ENCODE measurements at regions not wholly inside any gene's neighbourhood (a gene's known extent, or its start where the extent isn't known, plus 50 kb on each side); places are given as distances from the start of the nearest gene placed in this dataset.

DNA sequence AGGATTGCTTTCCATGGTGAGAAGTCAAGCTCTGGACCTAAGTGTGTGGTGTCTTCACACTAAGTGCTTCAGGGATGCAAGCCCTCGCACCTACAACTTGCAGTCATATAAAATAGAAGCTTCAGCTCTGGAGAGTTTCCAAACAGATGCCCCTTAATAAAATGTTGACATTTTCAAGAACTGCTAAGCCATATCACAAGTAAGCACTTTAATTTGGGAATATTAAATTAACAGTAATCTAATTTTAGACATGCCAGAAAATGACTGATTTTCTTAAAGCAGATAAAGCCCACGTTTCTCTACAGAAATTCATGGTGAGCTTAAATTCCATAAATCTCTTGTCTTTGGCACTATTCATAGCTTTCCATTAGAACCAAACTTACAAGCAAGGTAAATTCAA lies 600.1 kb upstream of the FLRT2 start (continued):
- TF ChIP-seq ZNF341 (tag by site-specific recombination; IDR thresholded peaks at IDR 0.05; ENCODE audit: low read depth) (no peak), ZNF624 (tag by site-specific recombination; IDR thresholded peaks at IDR 0.05) (no peak)

DNA sequence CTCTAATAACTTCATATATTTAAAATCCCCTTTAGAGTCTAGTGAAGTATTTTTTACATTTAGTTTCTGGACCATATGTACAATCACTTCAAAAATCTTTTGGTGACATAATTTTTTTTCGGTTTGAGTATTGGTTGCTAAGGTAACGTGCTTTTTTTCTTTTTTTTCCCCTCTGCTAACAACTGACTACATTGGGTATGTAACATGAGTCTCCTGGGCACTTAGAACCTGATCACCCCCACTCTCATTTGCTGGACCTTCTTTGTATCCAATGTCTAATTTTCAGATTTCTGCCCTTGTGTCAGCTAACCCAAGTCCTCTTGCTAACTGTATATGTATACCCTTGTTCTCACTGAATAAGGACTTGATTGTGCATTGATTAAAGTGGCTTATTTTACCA lies 592.9 kb upstream of the FLRT2 start:
- Histone ChIP-seq H3K27ac (ENCODE audit: extremely low read depth, low read depth, low read length) (no peak overlapping the region), H3K4me3 (ENCODE audit: low read depth, low read length) (no peak overlapping the region), H3K4me1 (ENCODE audit: control insufficient read depth, insufficient read depth, low read length) (no peaks in the 10 kb centered on the region), H3K36me3 (ENCODE audit: control insufficient read depth in 2 of 2, insufficient read depth in 1 of 2, low read length in 2 of 2) (no peaks in the 10 kb centered on the region), H3K9me3 (ENCODE audit: control insufficient read depth, insufficient read depth, low read depth, low read length) (no peaks in the 10 kb centered on the region)
- TF ChIP-seq MEIS1 (CRISPR knock-in tag; IDR thresholded peaks at IDR 0.05; ENCODE audit: borderline replicate concordance) (no peak), ZNF248 (tag by site-specific recombination; IDR thresholded peaks at IDR 0.05) (no peak), KLF7 (tag by site-specific recombination; IDR thresholded peaks at IDR 0.05; ENCODE audit: borderline replicate concordance) (no peak), KLF10 (tag by site-specific recombination; IDR thresholded peaks at IDR 0.05) (no peak), ZNF214 (tag by site-specific recombination; IDR thresholded peaks at IDR 0.05; ENCODE audit: borderline replicate concordance) (no peak), RBAK (tag by site-specific recombination; IDR thresholded peaks at IDR 0.05) (no peak), ZNF707 (tag by site-specific recombination; IDR thresholded peaks at IDR 0.05) (no peak), GLIS2 (tag by site-specific recombination; IDR thresholded peaks at IDR 0.05) (no peak), ZNF747 (tag by site-specific recombination; IDR thresholded peaks at IDR 0.05) (no peak), ZSCAN23 (tag by site-specific recombination; IDR thresholded peaks at IDR 0.05) (no peak), REPIN1 (tag by site-specific recombination; IDR thresholded peaks at IDR 0.05; ENCODE audit: low read depth) (no peak), ZNF677 (tag by site-specific recombination; IDR thresholded peaks at IDR 0.05) (no peak), HOXC10 (CRISPR knock-in tag; IDR thresholded peaks at IDR 0.05) (no peak)
- TF ChIP-seq, protein P1, sequence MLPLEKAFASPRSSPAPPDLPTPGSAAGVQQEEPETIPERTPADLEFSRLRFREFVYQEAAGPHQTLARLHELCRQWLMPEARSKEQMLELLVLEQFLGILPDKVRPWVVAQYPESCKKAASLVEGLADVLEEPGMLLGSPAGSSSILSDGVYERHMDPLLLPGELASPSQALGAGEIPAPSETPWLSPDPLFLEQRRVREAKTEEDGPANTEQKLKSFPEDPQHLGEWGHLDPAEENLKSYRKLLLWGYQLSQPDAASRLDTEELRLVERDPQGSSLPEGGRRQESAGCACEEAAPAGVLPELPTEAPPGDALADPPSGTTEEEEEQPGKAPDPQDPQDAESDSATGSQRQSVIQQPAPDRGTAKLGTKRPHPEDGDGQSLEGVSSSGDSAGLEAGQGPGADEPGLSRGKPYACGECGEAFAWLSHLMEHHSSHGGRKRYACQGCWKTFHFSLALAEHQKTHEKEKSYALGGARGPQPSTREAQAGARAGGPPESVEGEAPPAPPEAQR (tag by site-specific recombination; IDR thresholded peaks at IDR 0.05) = no peak
- TF ChIP-seq, protein P2, sequence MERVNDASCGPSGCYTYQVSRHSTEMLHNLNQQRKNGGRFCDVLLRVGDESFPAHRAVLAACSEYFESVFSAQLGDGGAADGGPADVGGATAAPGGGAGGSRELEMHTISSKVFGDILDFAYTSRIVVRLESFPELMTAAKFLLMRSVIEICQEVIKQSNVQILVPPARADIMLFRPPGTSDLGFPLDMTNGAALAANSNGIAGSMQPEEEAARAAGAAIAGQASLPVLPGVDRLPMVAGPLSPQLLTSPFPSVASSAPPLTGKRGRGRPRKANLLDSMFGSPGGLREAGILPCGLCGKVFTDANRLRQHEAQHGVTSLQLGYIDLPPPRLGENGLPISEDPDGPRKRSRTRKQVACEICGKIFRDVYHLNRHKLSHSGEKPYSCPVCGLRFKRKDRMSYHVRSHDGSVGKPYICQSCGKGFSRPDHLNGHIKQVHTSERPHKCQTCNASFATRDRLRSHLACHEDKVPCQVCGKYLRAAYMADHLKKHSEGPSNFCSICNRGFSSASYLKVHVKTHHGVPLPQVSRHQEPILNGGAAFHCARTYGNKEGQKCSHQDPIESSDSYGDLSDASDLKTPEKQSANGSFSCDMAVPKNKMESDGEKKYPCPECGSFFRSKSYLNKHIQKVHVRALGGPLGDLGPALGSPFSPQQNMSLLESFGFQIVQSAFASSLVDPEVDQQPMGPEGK (tag by site-specific recombination; IDR thresholded peaks at IDR 0.05) = no peak
- TF ChIP-seq, protein P3, sequence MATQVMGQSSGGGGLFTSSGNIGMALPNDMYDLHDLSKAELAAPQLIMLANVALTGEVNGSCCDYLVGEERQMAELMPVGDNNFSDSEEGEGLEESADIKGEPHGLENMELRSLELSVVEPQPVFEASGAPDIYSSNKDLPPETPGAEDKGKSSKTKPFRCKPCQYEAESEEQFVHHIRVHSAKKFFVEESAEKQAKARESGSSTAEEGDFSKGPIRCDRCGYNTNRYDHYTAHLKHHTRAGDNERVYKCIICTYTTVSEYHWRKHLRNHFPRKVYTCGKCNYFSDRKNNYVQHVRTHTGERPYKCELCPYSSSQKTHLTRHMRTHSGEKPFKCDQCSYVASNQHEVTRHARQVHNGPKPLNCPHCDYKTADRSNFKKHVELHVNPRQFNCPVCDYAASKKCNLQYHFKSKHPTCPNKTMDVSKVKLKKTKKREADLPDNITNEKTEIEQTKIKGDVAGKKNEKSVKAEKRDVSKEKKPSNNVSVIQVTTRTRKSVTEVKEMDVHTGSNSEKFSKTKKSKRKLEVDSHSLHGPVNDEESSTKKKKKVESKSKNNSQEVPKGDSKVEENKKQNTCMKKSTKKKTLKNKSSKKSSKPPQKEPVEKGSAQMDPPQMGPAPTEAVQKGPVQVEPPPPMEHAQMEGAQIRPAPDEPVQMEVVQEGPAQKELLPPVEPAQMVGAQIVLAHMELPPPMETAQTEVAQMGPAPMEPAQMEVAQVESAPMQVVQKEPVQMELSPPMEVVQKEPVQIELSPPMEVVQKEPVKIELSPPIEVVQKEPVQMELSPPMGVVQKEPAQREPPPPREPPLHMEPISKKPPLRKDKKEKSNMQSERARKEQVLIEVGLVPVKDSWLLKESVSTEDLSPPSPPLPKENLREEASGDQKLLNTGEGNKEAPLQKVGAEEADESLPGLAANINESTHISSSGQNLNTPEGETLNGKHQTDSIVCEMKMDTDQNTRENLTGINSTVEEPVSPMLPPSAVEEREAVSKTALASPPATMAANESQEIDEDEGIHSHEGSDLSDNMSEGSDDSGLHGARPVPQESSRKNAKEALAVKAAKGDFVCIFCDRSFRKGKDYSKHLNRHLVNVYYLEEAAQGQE (tag by site-specific recombination; IDR thresholded peaks at IDR 0.05) = no peak
- TF ChIP-seq, protein P4, sequence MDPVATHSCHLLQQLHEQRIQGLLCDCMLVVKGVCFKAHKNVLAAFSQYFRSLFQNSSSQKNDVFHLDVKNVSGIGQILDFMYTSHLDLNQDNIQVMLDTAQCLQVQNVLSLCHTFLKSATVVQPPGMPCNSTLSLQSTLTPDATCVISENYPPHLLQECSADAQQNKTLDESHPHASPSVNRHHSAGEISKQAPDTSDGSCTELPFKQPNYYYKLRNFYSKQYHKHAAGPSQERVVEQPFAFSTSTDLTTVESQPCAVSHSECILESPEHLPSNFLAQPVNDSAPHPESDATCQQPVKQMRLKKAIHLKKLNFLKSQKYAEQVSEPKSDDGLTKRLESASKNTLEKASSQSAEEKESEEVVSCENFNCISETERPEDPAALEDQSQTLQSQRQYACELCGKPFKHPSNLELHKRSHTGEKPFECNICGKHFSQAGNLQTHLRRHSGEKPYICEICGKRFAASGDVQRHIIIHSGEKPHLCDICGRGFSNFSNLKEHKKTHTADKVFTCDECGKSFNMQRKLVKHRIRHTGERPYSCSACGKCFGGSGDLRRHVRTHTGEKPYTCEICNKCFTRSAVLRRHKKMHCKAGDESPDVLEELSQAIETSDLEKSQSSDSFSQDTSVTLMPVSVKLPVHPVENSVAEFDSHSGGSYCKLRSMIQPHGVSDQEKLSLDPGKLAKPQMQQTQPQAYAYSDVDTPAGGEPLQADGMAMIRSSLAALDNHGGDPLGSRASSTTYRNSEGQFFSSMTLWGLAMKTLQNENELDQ (tag by site-specific recombination; IDR thresholded peaks at IDR 0.05; ENCODE audit: low read depth) = no peak
- TF ChIP-seq, protein P5, sequence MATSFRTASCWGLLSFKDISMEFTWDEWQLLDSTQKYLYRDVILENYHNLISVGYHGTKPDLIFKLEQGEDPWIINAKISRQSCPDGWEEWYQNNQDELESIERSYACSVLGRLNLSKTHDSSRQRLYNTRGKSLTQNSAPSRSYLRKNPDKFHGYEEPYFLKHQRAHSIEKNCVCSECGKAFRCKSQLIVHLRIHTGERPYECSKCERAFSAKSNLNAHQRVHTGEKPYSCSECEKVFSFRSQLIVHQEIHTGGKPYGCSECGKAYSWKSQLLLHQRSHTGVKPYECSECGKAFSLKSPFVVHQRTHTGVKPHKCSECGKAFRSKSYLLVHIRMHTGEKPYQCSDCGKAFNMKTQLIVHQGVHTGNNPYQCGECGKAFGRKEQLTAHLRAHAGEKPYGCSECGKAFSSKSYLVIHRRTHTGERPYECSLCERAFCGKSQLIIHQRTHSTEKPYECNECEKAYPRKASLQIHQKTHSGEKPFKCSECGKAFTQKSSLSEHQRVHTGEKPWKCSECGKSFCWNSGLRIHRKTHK (tag by site-specific recombination; IDR thresholded peaks at IDR 0.05) = no peak
- ChIA-PET CTCF (no interaction called here), POLR2A (interaction anchor here (0.5 kb wide), 1 partner anchor 216 kb away, joined by 3 read pairs; no protein-coding TSS in a partner anchor)
